Testis (tissue), 2 donors: ENCODE measurements at regions not wholly inside any gene's neighbourhood (a gene's known extent, or its start where the extent isn't known, plus 50 kb on each side); places are given as distances from the start of the nearest gene placed in this dataset.

Experiments
- DNase-seq: peaks from one replicate; pipeline ENCODE4 v3.0.0-alpha.2; 2019
- H3K27ac ChIP-seq, 2 donors: fragments of 200-600 bp; sonication (generic); one replicate each; pipeline ENCODE4 v1.5.1; 2019
- H3K27me3 ChIP-seq: fragments of 200-600 bp; sonication (generic); one replicate; pipeline ENCODE4 v1.5.1; 2019
- H3K36me3 ChIP-seq: fragments of 200-600 bp; sonication (generic); one replicate; pipeline ENCODE4 v1.5.1; 2017; ENCODE audit warnings: low read depth; ENCODE audit errors: missing control alignments
- H3K4me1 ChIP-seq: fragments of 200-600 bp; sonication (generic); one replicate; pipeline ENCODE4 v1.5.1; 2019
- H3K4me3 ChIP-seq, 2 donors: fragments of 200-600 bp; sonication (generic); one replicate each; pipeline ENCODE4 v1.5.1; 2017 to 2019
- H3K9me3 ChIP-seq: fragments of 200-600 bp; sonication (generic); one replicate; pipeline ENCODE4 v1.5.1; 2017
- POLR2A ChIP-seq: fragments of 450-650 bp; IDR thresholded peaks from one replicate; pipeline ENCODE4 v1.6.1; 2017; ENCODE audit warnings: antibody characterized with exemption, mild to moderate bottlenecking, moderate library complexity
- WGBS, 2 donors: methylation state at CpG; one replicate each; pipeline ENCODE4 v1.1.5; 2018; 5-methylcytosine and 5-hydroxymethylcytosine counted together
- intact Hi-C: fragments of 100-400 bp; cut with DNase I; formaldehyde crosslinking; loops from one replicate; pipeline ENCODE4 v1.15.1; 2023; ENCODE audit warnings: low total_unique reads
- TF ChIP-seq, protein P1 (sequence below), 3 experiments: fragments of 450-650 bp in 2 of 3; fragments of 200-600 bp in 1 of 3; sonication (generic) in 1 of 3; IDR thresholded peaks; one replicate each; pipeline ENCODE4 v1.5.1; 2016 to 2019; ENCODE audit warnings: antibody characterized with exemption in 3 of 3, mild to moderate bottlenecking in 2 of 3, moderate library complexity in 1 of 3

DNA sequence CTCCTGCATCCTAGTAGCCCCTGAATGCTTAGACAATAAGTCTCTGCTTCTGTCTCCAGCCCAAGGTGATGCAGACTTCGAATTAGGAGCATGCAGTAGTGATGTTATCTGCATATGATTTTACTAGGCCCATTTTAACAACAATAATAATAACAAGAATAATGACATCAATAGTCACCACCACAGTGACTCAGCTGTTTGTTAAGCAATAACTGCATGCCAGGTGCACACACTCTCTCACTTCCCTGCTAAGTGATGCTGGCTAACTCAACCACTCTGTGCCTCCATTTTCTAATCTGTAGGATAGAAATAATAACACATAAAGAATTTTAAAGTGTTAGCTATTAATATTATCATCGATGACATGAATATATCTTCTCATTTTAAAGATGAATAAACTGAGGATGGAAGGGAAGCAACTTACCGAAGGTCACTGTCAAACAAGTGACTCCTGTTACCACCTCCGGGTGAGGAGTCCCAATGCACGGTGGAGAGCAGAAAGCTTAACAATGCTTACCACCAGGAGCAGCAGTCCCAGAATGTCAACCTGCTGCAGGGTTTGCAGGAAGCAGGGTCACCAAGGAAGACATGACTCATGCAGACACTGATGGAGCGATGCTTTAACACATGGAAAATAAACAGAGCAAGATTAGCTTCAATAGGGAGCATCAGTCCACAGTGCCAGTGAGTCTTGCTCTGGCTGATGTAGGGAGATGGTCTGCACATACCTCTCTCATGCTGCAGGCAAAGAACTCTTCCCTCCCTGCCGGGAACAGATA, 290.2 kb downstream of the SPATA17 start:
- 74 to 86% methylated on average over 7 of the region's 7 CpGs for WGBS, 2 donors
- TF ChIP-seq, protein P1, sequence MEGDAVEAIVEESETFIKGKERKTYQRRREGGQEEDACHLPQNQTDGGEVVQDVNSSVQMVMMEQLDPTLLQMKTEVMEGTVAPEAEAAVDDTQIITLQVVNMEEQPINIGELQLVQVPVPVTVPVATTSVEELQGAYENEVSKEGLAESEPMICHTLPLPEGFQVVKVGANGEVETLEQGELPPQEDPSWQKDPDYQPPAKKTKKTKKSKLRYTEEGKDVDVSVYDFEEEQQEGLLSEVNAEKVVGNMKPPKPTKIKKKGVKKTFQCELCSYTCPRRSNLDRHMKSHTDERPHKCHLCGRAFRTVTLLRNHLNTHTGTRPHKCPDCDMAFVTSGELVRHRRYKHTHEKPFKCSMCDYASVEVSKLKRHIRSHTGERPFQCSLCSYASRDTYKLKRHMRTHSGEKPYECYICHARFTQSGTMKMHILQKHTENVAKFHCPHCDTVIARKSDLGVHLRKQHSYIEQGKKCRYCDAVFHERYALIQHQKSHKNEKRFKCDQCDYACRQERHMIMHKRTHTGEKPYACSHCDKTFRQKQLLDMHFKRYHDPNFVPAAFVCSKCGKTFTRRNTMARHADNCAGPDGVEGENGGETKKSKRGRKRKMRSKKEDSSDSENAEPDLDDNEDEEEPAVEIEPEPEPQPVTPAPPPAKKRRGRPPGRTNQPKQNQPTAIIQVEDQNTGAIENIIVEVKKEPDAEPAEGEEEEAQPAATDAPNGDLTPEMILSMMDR (IDR thresholded peaks at IDR 0.05), result no peak
- TF ChIP-seq POLR2A, result no peak
- Histone ChIP-seq H3K27me3 (no peaks in the 10 kb centered on the region), H3K4me1 (no peaks in the 10 kb centered on the region), H3K27ac (no peak overlapping the region), H3K9me3 (no peaks in the 10 kb centered on the region), H3K4me3 (no peak overlapping the region), H3K36me3 (no peaks in the 10 kb centered on the region)
- DNase-seq, result no peak
- intact Hi-C loops, result no loop called here

DNA sequence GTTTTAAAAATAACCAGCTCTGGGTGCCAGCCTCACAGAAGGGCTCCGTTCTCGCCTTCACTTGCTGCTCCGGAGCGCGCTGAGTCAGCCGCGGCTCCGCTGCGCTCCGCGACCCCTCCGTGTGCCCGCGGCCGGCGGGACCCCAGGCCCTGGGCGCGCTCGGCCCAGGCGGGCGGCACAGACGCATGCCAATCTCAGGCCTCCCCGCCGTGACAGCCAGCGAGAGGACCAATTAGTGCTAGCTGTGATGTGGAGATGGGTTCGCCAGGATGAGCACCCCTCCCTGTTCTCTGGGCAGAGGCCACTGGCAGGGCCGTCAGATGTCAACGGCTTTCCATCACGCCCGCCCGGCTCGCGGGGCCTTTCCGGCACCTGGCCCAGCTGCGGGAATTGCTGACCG, 293.8 kb downstream of the SPATA17 start:
- no peaks in the 10 kb centered on the region for H3K36me3 ChIP-seq
- no peak overlapping the region for H3K27ac ChIP-seq
- peak overlapping the region in 1 of 2 donors; percentile 14 for H3K4me3 ChIP-seq
- DNase-seq, result no peak
- H3K9me3 ChIP-seq, result no peaks in the 10 kb centered on the region
- no peaks in the 10 kb centered on the region for H3K27me3 ChIP-seq
- intact Hi-C loops, result no loop called here
- WGBS, 2 donors, result 7% methylated on average over 21 to 36 of the region's 36 CpGs
- TF ChIP-seq POLR2A, result no peak
- TF ChIP-seq, protein P1 (IDR thresholded peaks at IDR 0.05), result no peak
- no peaks in the 10 kb centered on the region for H3K4me1 ChIP-seq

DNA sequence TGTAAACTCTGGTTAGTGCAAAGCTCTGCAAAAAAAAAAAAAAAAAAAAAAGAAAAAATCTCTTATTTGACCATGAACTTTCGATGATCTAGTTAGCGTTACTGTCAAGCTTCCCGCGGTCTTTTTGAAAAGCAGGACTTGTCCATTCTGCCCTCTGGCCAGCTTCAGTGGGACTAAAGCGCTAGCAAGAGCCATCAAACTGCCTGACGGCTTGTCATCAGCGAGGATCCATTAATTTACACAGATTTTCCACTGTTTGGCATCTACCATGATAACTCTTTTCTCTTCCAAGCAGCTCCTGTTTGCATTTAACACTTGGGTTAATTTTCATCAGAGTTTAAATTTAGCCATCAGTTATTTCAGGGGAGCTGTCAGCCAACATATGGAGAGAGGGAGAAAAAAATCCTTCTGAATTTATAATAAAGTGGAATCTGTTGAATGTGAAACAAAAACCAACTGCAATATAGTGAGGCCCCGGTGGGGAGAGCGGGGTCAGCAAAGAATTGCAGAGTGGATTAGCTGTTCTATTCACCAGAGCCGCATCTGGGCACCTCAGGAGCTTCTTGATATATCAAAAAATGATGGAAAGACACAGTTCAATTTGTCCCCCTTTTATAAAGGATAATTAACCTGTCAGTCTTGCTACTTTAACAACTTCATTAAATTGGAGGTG, 298.2 kb downstream of the SPATA17 start:
- no peak overlapping the region for H3K4me3 ChIP-seq
- no peak for DNase-seq
- WGBS, 2 donors, result 54 to 57% methylated on average over 10 of the region's 10 CpGs
- intact Hi-C loops, result no loop called here
- no peak for TF ChIP-seq POLR2A
- TF ChIP-seq, protein P1 (IDR thresholded peaks at IDR 0.05), result no peak
- H3K4me1 ChIP-seq, result no peaks in the 10 kb centered on the region
- no peaks in the 10 kb centered on the region for H3K27me3 ChIP-seq
- H3K36me3 ChIP-seq, result no peaks in the 10 kb centered on the region
- H3K9me3 ChIP-seq, result no peaks in the 10 kb centered on the region
- H3K27ac ChIP-seq, result no peak overlapping the region

- H3K36me3 ChIP-seq, result no peaks in the 10 kb centered on the region
- intact Hi-C loops, result no loop called here
- no peaks in the 10 kb centered on the region for H3K27me3 ChIP-seq
- no peak for DNase-seq
- no peaks in the 10 kb centered on the region for H3K4me1 ChIP-seq
- no peak for TF ChIP-seq POLR2A
- TF ChIP-seq, protein P1 (IDR thresholded peaks at IDR 0.05), result no peak
- no peak overlapping the region for H3K27ac ChIP-seq
- no peak overlapping the region for H3K4me3 ChIP-seq
- H3K9me3 ChIP-seq, result no peaks in the 10 kb centered on the region
- 83 to 84% methylated on average over 5 of the region's 5 CpGs for WGBS, 2 donors
Measured at GRCh38 chr1:217943361-217943760, 312.2 kb downstream of the SPATA17 start.
